ENCODE measurements at regions not wholly inside any gene's neighbourhood (a gene's known extent, or its start where the extent isn't known, plus 50 kb on each side); places are given as distances from the start of the nearest gene placed in this dataset.

DNA sequence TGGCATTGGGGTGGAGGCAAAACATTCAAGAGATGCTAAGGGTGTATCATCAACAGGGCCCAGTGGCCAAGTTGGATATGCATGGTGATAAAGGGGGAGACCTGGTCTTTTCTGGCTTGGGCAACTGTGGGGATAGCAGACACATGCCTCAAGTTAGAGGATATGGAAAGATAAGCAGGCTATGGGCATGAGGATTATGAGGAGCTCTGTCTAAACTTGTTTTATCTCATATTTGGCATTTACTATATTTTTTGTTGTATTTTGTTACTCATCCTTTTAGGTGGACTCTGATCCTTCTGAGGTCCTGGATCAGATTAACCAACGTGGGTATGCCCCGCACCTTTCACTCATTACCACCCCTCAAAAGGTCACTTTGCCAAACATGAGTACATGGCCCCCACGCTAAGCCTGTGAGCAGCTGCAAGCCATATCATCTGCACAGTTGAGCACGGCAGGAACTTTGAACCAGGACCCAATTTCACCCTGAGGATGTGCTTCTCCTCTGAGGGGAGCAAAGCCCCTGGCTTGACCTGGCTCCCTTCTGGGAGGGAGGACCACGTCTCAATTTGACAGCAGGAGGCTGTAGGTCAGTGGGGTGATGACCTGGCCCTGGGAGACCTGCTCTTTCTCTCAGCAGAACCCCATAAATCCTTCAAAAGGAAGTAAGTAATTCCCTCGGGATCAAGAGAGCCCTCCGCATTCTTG is 71.1 kb upstream of the CD180 start:
- TF ChIP-seq EP300 (IDR thresholded peaks at IDR 0.05) = no peak
- TF ChIP-seq, protein P1, sequence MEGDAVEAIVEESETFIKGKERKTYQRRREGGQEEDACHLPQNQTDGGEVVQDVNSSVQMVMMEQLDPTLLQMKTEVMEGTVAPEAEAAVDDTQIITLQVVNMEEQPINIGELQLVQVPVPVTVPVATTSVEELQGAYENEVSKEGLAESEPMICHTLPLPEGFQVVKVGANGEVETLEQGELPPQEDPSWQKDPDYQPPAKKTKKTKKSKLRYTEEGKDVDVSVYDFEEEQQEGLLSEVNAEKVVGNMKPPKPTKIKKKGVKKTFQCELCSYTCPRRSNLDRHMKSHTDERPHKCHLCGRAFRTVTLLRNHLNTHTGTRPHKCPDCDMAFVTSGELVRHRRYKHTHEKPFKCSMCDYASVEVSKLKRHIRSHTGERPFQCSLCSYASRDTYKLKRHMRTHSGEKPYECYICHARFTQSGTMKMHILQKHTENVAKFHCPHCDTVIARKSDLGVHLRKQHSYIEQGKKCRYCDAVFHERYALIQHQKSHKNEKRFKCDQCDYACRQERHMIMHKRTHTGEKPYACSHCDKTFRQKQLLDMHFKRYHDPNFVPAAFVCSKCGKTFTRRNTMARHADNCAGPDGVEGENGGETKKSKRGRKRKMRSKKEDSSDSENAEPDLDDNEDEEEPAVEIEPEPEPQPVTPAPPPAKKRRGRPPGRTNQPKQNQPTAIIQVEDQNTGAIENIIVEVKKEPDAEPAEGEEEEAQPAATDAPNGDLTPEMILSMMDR (IDR thresholded peaks at IDR 0.05) = no peak
- no peak for TF ChIP-seq POLR2AphosphoS5 (IDR thresholded peaks at IDR 0.05)

Data from stomach (tissue), 4 donors.